Osteoblast (primary cell): ENCODE measurements at regions not wholly inside any gene's neighbourhood (a gene's known extent, or its start where the extent isn't known, plus 50 kb on each side); places are given as distances from the start of the nearest gene placed in this dataset.

Experiments used
- DNase-seq: peaks from one replicate; pipeline ENCODE4 v3.0.0; 2011; ENCODE audit warnings: low spot score, mixed read lengths; ENCODE audit not compliant: insufficient read length; ENCODE audit errors: missing footprints
- H2AFZ ChIP-seq: 2 replicates; pipeline ENCODE4 v1.6.0; 2011; ENCODE audit warnings: mild to moderate bottlenecking, low read length
- H3K27ac ChIP-seq: 2 replicates; pipeline ENCODE4 v1.5.1; 2011; ENCODE audit warnings: mild to moderate bottlenecking, low read depth, low read length, moderate library complexity
- H3K27me3 ChIP-seq: 2 replicates; pipeline ENCODE4 v1.6.0; 2012; ENCODE audit warnings: mild to moderate bottlenecking, control low read depth, inconsistent platforms, low read length, moderate library complexity; ENCODE audit not compliant: insufficient read depth
- H3K36me3 ChIP-seq: 2 replicates; pipeline ENCODE4 v1.5.1; 2011; ENCODE audit warnings: mild to moderate bottlenecking, low read length, control low read depth, moderate library complexity; ENCODE audit not compliant: insufficient read depth
- H3K4me1 ChIP-seq: 2 replicates; pipeline ENCODE4 v1.5.1; 2011; ENCODE audit warnings: mild to moderate bottlenecking, low read length, control low read depth, moderate library complexity; ENCODE audit not compliant: insufficient read depth
- H3K4me2 ChIP-seq: 2 replicates; pipeline ENCODE4 v1.6.0; 2011; ENCODE audit warnings: mild to moderate bottlenecking, low read length; ENCODE audit not compliant: insufficient read depth
- H3K4me3 ChIP-seq: fragments of 200-600 bp; sonication (generic); 3 replicates; pipeline ENCODE4 v1.5.1; 2012; ENCODE audit warnings: mild to moderate bottlenecking, low read length, inconsistent platforms; ENCODE audit not compliant: insufficient read depth
- H3K79me2 ChIP-seq: 2 replicates; pipeline ENCODE4 v1.6.0; 2012; ENCODE audit warnings: mild to moderate bottlenecking, low read length, control low read depth, inconsistent platforms; ENCODE audit not compliant: insufficient read depth
- H3K9me3 ChIP-seq: 2 replicates; pipeline ENCODE4 v1.5.1; 2011; ENCODE audit warnings: low read depth, low read length, control low read depth
- H4K20me1 ChIP-seq: 2 replicates; pipeline ENCODE4 v1.6.0; 2012; ENCODE audit warnings: mild to moderate bottlenecking, low read length, control low read depth; ENCODE audit not compliant: insufficient read depth
- TF ChIP-seq, protein P1 (sequence below): IDR thresholded peaks from 2 replicates; pipeline ENCODE4 v1.5.1; 2011; ENCODE audit warnings: mild to moderate bottlenecking, low read depth, low read length, moderate library complexity; ENCODE audit errors: extremely low read depth

DNA sequence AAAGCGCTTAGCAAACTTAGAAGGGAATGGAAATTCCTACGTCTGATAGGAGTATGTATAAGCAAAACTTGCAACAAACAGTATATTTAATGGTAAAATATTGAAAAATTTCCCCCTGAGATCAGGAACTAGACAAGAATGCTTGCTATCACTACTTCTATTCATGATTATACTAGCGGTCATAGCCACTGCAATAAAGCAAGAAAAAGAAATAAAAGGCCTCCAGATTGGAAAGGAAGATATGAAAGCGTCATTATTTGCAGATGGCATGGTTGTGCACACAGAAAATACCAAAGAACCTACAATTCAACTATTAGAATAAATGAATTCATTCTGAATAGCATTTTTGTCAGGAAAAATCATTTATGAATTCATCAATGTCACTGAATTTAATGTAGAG lies 87.2 kb upstream of the BCOR start:
- no peaks in the 10 kb centered on the region for H3K27me3 ChIP-seq
- TF ChIP-seq, protein P1, sequence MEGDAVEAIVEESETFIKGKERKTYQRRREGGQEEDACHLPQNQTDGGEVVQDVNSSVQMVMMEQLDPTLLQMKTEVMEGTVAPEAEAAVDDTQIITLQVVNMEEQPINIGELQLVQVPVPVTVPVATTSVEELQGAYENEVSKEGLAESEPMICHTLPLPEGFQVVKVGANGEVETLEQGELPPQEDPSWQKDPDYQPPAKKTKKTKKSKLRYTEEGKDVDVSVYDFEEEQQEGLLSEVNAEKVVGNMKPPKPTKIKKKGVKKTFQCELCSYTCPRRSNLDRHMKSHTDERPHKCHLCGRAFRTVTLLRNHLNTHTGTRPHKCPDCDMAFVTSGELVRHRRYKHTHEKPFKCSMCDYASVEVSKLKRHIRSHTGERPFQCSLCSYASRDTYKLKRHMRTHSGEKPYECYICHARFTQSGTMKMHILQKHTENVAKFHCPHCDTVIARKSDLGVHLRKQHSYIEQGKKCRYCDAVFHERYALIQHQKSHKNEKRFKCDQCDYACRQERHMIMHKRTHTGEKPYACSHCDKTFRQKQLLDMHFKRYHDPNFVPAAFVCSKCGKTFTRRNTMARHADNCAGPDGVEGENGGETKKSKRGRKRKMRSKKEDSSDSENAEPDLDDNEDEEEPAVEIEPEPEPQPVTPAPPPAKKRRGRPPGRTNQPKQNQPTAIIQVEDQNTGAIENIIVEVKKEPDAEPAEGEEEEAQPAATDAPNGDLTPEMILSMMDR, result no peak
- no peak overlapping the region for H2AFZ ChIP-seq
- no peaks in the 10 kb centered on the region for H3K79me2 ChIP-seq
- peaks cover 7% of the 10 kb centered on the region for H3K9me3 ChIP-seq
- H4K20me1 ChIP-seq, result no peaks in the 10 kb centered on the region
- H3K36me3 ChIP-seq, result no peaks in the 10 kb centered on the region
- H3K4me2 ChIP-seq, result no peak overlapping the region
- no peaks in the 10 kb centered on the region for H3K4me1 ChIP-seq
- DNase-seq, result no peak
- H3K4me3 ChIP-seq, result no peak overlapping the region
- no peak overlapping the region for H3K27ac ChIP-seq

DNA sequence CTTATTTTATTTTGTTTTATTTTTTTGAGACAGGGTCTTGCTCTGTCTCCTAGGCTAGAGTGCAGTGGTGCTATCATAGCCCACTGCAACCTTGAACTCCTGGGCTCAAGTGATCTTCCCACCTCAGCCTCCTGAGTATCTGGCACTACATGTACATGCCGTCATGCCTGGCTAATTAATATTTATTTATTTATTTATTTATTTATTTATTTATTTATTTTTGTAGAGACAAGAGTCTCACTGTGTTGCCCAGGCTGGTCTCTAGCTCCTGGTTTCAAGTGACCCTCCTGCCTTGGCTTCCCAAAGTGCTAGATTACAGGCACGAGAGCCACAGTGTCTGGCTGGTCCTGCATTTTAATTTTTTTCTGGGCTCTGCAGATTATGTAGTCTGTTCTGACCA lies 84.9 kb upstream of the BCOR start:
- no peak for DNase-seq
- Histone ChIP-seq H3K27ac (no peak overlapping the region), H3K27me3 (peaks cover under 1% of the 10 kb centered on the region), H3K4me2 (no peak overlapping the region), H3K79me2 (no peaks in the 10 kb centered on the region), H2AFZ (no peak overlapping the region), H3K36me3 (no peaks in the 10 kb centered on the region), H3K4me1 (no peaks in the 10 kb centered on the region), H4K20me1 (no peaks in the 10 kb centered on the region), H3K9me3 (peaks cover 7% of the 10 kb centered on the region), H3K4me3 (no peak overlapping the region)
- TF ChIP-seq, protein P1, result no peak

DNA sequence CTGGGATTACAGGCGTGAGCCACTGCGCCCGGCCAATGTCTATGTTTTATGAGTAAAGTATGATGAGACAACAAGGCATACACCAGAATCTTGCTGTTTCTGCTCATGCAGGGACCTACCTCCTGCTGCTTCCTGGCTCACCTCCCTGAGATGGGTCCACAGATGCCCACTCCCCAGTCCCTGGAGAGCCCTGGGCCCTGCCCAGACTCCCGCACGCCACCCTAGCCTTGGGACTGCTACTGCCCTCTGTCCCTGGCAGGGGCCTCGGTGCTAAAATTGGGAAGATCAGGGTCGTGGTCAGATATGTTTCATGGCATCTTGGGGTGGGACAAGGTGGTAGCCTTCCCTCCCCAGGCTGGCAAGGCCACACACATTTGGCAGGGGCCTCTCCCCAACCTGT lies 84.3 kb upstream of the BCOR start:
- Histone ChIP-seq H2AFZ (no peak overlapping the region), H3K79me2 (no peaks in the 10 kb centered on the region), H4K20me1 (no peaks in the 10 kb centered on the region), H3K27me3 (peaks cover 5% of the 10 kb centered on the region), H3K36me3 (no peaks in the 10 kb centered on the region), H3K4me1 (no peaks in the 10 kb centered on the region), H3K9me3 (peaks cover 7% of the 10 kb centered on the region), H3K4me3 (no peak overlapping the region), H3K4me2 (no peak overlapping the region), H3K27ac (no peak overlapping the region)
- DNase-seq, result no peak
- TF ChIP-seq, protein P1, result no peak

DNA sequence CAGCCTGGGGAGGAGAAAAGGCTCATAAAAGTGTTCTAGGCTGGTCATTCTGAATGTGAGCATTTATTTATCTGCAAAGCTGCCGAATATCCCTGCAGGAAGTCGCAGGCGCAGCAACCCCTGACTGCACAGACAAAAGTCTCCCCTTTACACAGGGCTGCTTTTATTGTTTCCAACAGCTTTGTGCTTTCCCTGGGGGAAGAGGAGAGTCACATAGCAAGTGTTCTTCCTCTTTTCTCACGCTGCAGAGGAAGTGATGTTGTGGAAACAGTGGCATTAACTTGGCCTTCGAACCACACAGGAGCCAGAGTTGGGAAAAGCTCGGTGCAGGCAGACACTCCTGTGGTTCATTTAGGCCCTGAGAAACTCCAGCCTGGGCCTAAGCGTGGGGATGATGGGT lies 81.5 kb upstream of the BCOR start:
- H3K4me1 ChIP-seq, result peaks cover 10% of the 10 kb centered on the region
- H3K9me3 ChIP-seq, result no peaks in the 10 kb centered on the region
- H3K4me2 ChIP-seq, result no peak overlapping the region
- H3K27ac ChIP-seq, result no peak overlapping the region
- peaks cover 22% of the 10 kb centered on the region for H3K27me3 ChIP-seq
- H3K4me3 ChIP-seq, result no peak overlapping the region
- H4K20me1 ChIP-seq, result no peaks in the 10 kb centered on the region
- TF ChIP-seq, protein P1, result no peak
- H2AFZ ChIP-seq, result no peak overlapping the region
- no peaks in the 10 kb centered on the region for H3K36me3 ChIP-seq
- no peaks in the 10 kb centered on the region for H3K79me2 ChIP-seq
- DNase-seq, result no peak
